WERI-Rb-1 (cell line): ENCODE measurements at regions not wholly inside any gene's neighbourhood (a gene's known extent, or its start where the extent isn't known, plus 50 kb on each side); places are given as distances from the start of the nearest gene placed in this dataset.

Experiments
- DNase-seq: peaks from one replicate; pipeline ENCODE4 v3.0.0-alpha.2; 2020
- H3K27ac ChIP-seq: fragments of 250-450 bp; sonication (Bioruptor Pico); 2 replicates; pipeline ENCODE4 v1.5.1; 2020; ENCODE audit warnings: mild to moderate bottlenecking, moderate library complexity
- H3K27me3 ChIP-seq: fragments of 250-450 bp; sonication (Bioruptor Pico); 2 replicates; pipeline ENCODE4 v1.5.1; 2021; ENCODE audit warnings: mild to moderate bottlenecking, low read depth, moderate library complexity; ENCODE audit not compliant: insufficient read depth, severe bottlenecking
- H3K36me3 ChIP-seq: fragments of 250-450 bp; sonication (Bioruptor Pico); 2 replicates; pipeline ENCODE4 v1.5.1; 2020; ENCODE audit warnings: mild to moderate bottlenecking, moderate library complexity
- H3K4me3 ChIP-seq: 2 replicates; pipeline ENCODE4 v1.5.1; 2011; ENCODE audit warnings: low read depth, mild to moderate bottlenecking, control low read depth, low read length
- H3K9me3 ChIP-seq: fragments of 250-450 bp; sonication (Bioruptor Pico); 2 replicates; pipeline ENCODE4 v1.5.1; 2021; ENCODE audit warnings: mild to moderate bottlenecking, moderate library complexity; ENCODE audit not compliant: severe bottlenecking
- TF ChIP-seq, protein P1 (sequence below): IDR thresholded peaks from 2 replicates; pipeline ENCODE4 v1.5.1; 2011; ENCODE audit warnings: low read depth, mild to moderate bottlenecking, control low read depth, inconsistent platforms, low read length

DNA sequence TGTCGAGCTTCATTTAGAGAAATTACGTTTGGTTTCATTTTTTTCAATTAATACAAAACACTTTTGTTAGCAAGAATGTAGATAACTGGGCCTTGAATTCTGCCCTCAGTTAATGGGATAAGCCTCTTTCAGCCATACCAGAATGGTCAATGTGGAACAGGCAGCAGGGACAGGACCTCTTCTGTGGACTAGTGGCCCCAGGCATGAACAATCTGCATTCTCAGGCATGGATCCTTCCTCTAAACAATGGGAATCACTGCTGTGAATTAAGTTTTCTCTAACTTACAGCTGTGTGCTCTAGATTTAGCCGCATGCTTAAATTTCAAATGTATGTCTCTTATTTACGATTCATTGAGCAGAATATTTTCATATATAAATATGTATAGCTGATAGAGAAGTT lies 237.7 kb upstream of the PRKCQ start:
- no peaks in the 10 kb centered on the region for H3K36me3 ChIP-seq
- H3K27ac ChIP-seq = no peak overlapping the region
- TF ChIP-seq, protein P1, sequence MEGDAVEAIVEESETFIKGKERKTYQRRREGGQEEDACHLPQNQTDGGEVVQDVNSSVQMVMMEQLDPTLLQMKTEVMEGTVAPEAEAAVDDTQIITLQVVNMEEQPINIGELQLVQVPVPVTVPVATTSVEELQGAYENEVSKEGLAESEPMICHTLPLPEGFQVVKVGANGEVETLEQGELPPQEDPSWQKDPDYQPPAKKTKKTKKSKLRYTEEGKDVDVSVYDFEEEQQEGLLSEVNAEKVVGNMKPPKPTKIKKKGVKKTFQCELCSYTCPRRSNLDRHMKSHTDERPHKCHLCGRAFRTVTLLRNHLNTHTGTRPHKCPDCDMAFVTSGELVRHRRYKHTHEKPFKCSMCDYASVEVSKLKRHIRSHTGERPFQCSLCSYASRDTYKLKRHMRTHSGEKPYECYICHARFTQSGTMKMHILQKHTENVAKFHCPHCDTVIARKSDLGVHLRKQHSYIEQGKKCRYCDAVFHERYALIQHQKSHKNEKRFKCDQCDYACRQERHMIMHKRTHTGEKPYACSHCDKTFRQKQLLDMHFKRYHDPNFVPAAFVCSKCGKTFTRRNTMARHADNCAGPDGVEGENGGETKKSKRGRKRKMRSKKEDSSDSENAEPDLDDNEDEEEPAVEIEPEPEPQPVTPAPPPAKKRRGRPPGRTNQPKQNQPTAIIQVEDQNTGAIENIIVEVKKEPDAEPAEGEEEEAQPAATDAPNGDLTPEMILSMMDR = no peak
- no peaks in the 10 kb centered on the region for H3K9me3 ChIP-seq
- no peak for DNase-seq
- H3K4me3 ChIP-seq = no peak overlapping the region
- H3K27me3 ChIP-seq = no peaks in the 10 kb centered on the region

DNA sequence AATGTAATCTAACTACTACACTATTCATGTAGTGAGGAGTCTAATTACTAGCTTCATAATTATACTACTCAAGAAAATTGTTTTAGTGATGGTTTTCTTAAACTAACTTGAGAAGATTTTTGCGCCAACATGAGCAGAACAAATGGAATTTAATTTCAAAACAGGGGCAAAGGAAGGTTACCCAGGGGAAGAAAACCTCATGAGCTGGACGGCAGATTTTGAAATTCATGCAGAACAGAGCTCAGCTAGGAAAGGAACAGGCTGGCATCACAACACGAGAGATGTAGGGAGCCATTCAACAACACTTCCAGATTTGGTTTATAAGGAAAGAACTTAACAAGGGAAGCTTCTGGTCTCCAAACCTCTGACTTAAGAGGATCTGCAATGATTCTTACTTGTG lies 235.3 kb upstream of the PRKCQ start:
- Histone ChIP-seq H3K9me3 (no peaks in the 10 kb centered on the region), H3K27ac (no peak overlapping the region), H3K4me3 (no peak overlapping the region), H3K27me3 (no peaks in the 10 kb centered on the region), H3K36me3 (no peaks in the 10 kb centered on the region)
- TF ChIP-seq, protein P1 = no peak
- no peak for DNase-seq

DNA sequence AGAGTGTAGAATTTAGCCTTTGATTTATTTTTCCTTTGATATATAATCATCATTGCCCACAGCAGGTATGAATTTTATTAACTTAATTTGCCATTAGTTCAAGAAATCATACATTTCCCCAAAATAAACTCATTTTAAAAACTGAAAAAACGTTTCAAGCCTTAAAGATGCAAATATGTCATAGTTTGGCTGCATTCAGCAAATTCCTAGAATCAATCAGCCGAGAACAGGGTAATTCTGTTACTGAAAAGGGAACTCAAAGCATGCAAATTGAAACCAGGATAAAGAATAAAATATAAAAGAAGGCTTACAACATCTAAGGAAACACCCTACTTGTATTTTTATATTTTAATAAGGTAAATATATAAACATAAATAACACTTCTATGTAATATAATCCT lies 233.8 kb upstream of the PRKCQ start:
- DNase-seq = no peak
- H3K36me3 ChIP-seq = no peaks in the 10 kb centered on the region
- no peaks in the 10 kb centered on the region for H3K27me3 ChIP-seq
- TF ChIP-seq, protein P1 = no peak
- no peak overlapping the region for H3K27ac ChIP-seq
- H3K4me3 ChIP-seq = no peak overlapping the region
- no peaks in the 10 kb centered on the region for H3K9me3 ChIP-seq

DNA sequence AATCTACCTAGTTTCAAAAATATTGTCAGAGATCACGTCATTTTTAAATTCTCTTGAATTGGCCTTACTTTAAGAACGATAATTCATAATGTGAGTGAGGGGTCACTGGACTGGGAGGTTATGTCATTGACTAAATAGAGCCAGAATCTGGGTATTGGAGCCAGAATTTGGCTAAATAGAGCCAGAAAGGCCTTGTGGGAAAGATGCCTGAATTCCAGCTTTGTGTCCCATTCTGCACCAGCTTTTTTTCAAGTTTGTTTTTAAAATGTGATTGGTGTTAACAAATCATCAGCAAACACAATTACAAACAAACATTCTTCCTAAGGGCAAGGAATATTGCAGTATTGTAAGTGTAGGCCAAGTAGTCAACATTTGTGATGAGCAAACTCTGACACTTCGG lies 233.2 kb upstream of the PRKCQ start:
- Histone ChIP-seq H3K9me3 (no peaks in the 10 kb centered on the region), H3K27ac (no peak overlapping the region), H3K4me3 (no peak overlapping the region), H3K27me3 (no peaks in the 10 kb centered on the region), H3K36me3 (no peaks in the 10 kb centered on the region)
- DNase-seq = no peak
- TF ChIP-seq, protein P1 = no peak

DNA sequence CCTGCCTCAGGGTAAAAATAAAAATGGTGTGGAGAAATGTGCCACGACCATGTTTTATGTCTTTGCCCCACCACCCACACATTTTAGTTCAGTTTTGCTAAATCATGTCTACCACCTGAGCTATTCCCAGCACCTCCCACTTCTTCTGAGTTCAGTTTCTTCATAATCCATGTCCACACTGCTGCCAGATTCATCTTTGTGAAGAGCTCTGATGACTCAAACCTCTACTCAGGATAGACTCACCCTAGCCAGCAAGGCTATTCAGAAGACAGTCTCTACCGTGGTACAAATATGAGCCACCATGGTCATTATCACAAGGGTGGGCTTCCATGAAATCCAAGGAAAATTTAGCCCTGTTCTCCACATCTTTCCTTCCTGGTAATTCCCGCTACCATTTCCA lies 231.1 kb upstream of the PRKCQ start:
- Histone ChIP-seq H3K4me3 (no peak overlapping the region), H3K27ac (no peak overlapping the region), H3K9me3 (no peaks in the 10 kb centered on the region), H3K36me3 (no peaks in the 10 kb centered on the region), H3K27me3 (no peaks in the 10 kb centered on the region)
- DNase-seq = no peak
- TF ChIP-seq, protein P1 = no peak

DNA sequence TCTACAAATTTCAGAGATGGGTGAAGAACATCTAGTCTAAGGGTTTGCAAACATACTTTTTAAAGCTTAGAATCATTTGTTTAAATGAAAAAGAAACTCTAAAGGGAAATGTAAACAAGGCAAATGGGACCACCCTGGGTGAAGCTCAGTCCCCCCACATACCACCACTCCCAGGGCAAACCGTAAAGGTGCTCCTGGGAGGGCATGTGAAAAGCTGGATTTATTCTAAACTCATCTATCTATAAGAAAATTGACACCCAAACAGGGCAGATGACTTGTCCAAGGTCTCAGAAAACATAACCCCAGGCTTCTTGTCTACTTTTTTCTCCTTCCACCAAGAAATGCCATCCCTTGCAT lies 223.3 kb upstream of the PRKCQ start:
- no peak overlapping the region for H3K27ac ChIP-seq
- H3K27me3 ChIP-seq = no peaks in the 10 kb centered on the region
- no peaks in the 10 kb centered on the region for H3K9me3 ChIP-seq
- TF ChIP-seq, protein P1 = no peak
- no peaks in the 10 kb centered on the region for H3K36me3 ChIP-seq
- no peak overlapping the region for H3K4me3 ChIP-seq
- DNase-seq = no peak
